Sigmoid colon (tissue), 6 donors: ENCODE measurements at regions not wholly inside any gene's neighbourhood (a gene's known extent, or its start where the extent isn't known, plus 50 kb on each side); places are given as distances from the start of the nearest gene placed in this dataset.
"Not testable (repeated sequence)": the region's sequence is repeated elsewhere in the genome, so short reads cannot be mapped to it uniquely, and the experiment has no call there.

Experiments used
- DNase-seq: peaks from one replicate; pipeline ENCODE4 v3.0.0-alpha.2; 2019
- H3K27ac ChIP-seq, 4 donors: fragments of 200-600 bp; sonication (generic); one replicate each; pipeline ENCODE4 v1.5.1; 2016 to 2019; ENCODE audit warnings: mild to moderate bottlenecking in 1 of 4
- H3K27me3 ChIP-seq, 3 donors: fragments of 200-600 bp; sonication (generic); one replicate each; pipeline ENCODE4 v1.5.1; 2019; ENCODE audit warnings: mild to moderate bottlenecking in 1 of 3
- H3K36me3 ChIP-seq, 4 donors: fragments of 200-600 bp; sonication (generic); one replicate each; pipeline ENCODE4 v1.5.1; 2016 to 2019
- H3K4me1 ChIP-seq, 4 donors: fragments of 200-600 bp; sonication (generic); one replicate each; pipeline ENCODE4 v1.5.1; 2017 to 2019
- H3K4me3 ChIP-seq, 4 donors: fragments of 200-600 bp; sonication (generic); one replicate each; pipeline ENCODE4 v1.5.1; 2017 to 2019; ENCODE audit warnings: mild to moderate bottlenecking in 2 of 4, moderate library complexity in 1 of 4
- H3K9me3 ChIP-seq, 4 donors: fragments of 200-600 bp in 3 of 4; sonication (generic) in 3 of 4; one replicate each; pipeline versions ENCODE4 v1.5.1 to v1.6.1; 2013 to 2019
- EP300 ChIP-seq, 4 donors: sonication (generic); formaldehyde crosslinking; IDR thresholded peaks; one replicate each; pipeline ENCODE4 v1.6.1; 2017; ENCODE audit warnings: antibody characterized with exemption in 4 of 4
- POLR2A ChIP-seq, 2 donors: fragments of 450-650 bp; IDR thresholded peaks; one replicate each; pipeline ENCODE4 v1.6.1; 2016; ENCODE audit warnings: antibody characterized with exemption in 2 of 2, mild to moderate bottlenecking in 2 of 2, moderate library complexity in 2 of 2
- POLR2AphosphoS5 ChIP-seq, 4 donors: sonication (generic); formaldehyde crosslinking; IDR thresholded peaks; one replicate each; pipeline ENCODE4 v1.6.1; 2017; ENCODE audit warnings: antibody characterized with exemption in 4 of 4
- WGBS, 2 donors: extraction: QIAGEN DNeasy Blood & Tissue Kit; methylation state at CpG; one replicate each; pipeline ENCODE4 v1.1.7; 2013; 5-methylcytosine and 5-hydroxymethylcytosine counted together
- intact Hi-C: fragments of 100-400 bp; cut with DNase I; formaldehyde crosslinking; loops from one replicate; pipeline ENCODE4 v1.15.1; 2023
- TF ChIP-seq, protein P1 (sequence below), 4 experiments: fragments of 450-650 bp in 3 of 4; fragments of 200-600 bp in 1 of 4; IDR thresholded peaks; one replicate each; pipeline ENCODE4 v1.5.1; 2016 to 2019; ENCODE audit warnings: antibody characterized with exemption in 4 of 4, mild to moderate bottlenecking in 3 of 4, moderate library complexity in 2 of 4
- donor health status: healthy with polysubstance abuse.
- donor health status: healthy.

- WGBS, 2 donors: 64 to 91% methylated on average over 4 of the region's 4 CpGs
- Histone ChIP-seq H3K4me3 (no peak overlapping the region), H3K36me3 (no peaks in the 10 kb centered on the region), H3K27me3 (no peaks in the 10 kb centered on the region), H3K9me3 (no peaks in the 10 kb centered on the region), H3K27ac (no peak overlapping the region), H3K4me1 (no peaks in the 10 kb centered on the region)
- no peak for TF ChIP-seq POLR2A (IDR thresholded peaks at IDR 0.05)
- TF ChIP-seq, protein P1, sequence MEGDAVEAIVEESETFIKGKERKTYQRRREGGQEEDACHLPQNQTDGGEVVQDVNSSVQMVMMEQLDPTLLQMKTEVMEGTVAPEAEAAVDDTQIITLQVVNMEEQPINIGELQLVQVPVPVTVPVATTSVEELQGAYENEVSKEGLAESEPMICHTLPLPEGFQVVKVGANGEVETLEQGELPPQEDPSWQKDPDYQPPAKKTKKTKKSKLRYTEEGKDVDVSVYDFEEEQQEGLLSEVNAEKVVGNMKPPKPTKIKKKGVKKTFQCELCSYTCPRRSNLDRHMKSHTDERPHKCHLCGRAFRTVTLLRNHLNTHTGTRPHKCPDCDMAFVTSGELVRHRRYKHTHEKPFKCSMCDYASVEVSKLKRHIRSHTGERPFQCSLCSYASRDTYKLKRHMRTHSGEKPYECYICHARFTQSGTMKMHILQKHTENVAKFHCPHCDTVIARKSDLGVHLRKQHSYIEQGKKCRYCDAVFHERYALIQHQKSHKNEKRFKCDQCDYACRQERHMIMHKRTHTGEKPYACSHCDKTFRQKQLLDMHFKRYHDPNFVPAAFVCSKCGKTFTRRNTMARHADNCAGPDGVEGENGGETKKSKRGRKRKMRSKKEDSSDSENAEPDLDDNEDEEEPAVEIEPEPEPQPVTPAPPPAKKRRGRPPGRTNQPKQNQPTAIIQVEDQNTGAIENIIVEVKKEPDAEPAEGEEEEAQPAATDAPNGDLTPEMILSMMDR (IDR thresholded peaks at IDR 0.05): no peak
- TF ChIP-seq POLR2AphosphoS5 (IDR thresholded peaks at IDR 0.05): no peak
- no peak for TF ChIP-seq EP300 (IDR thresholded peaks at IDR 0.05)
- intact Hi-C loops: no loop called here
- DNase-seq: no peak
Observed at GRCh38 chr15:38638811-38639210, 74.2 kb upstream of the RASGRP1 start.

- Histone ChIP-seq H3K27ac (no peak overlapping the region), H3K4me3 (no peak overlapping the region), H3K27me3 (no peaks in the 10 kb centered on the region), H3K36me3 (no peaks in the 10 kb centered on the region), H3K4me1 (no peaks in the 10 kb centered on the region), H3K9me3 (peaks cover 0 to 3% (median 0%) of the 10 kb centered on the region in 4 donors)
- intact Hi-C loops: no loop called here
- WGBS, 2 donors: 72 to 74% methylated on average over 3 of the region's 3 CpGs
- DNase-seq: no peak
- TF ChIP-seq POLR2A (IDR thresholded peaks at IDR 0.05) (no peak), POLR2AphosphoS5 (IDR thresholded peaks at IDR 0.05) (no peak)
- TF ChIP-seq, protein P1 (IDR thresholded peaks at IDR 0.05): no peak
Observed at GRCh38 chr15:38642689-38643270, 78.2 kb upstream of the RASGRP1 start.

GRCh38 chr15:38644353-38644752 is 79.7 kb upstream of the RASGRP1 start:
- H3K9me3 ChIP-seq, intact Hi-C loops: not testable (repeated sequence)
- 97% methylated on average over 3 of the region's 3 CpGs for WGBS, 2 donors

GRCh38 chr15:38646716-38647115 is 82.1 kb upstream of the RASGRP1 start:
- DNase-seq: no peak
- Histone ChIP-seq H3K9me3 (peaks cover 0 to 3% (median 0%) of the 10 kb centered on the region in 4 donors), H3K27ac (no peak overlapping the region), H3K36me3 (no peaks in the 10 kb centered on the region), H3K4me3 (no peak overlapping the region), H3K4me1 (no peaks in the 10 kb centered on the region), H3K27me3 (no peaks in the 10 kb centered on the region)
- no peak for TF ChIP-seq POLR2AphosphoS5 (IDR thresholded peaks at IDR 0.05)
- TF ChIP-seq POLR2A (IDR thresholded peaks at IDR 0.05): no peak
- TF ChIP-seq, protein P1 (IDR thresholded peaks at IDR 0.05): no peak
- intact Hi-C loops: no loop called here
- WGBS, 2 donors: 86 to 88% methylated on average over 3 of the region's 3 CpGs

More at GRCh38 chr15:38644353-38644752, 79.7 kb upstream of the RASGRP1 start:
- H3K27ac ChIP-seq, H3K36me3 ChIP-seq, H3K27me3 ChIP-seq, H3K4me3 ChIP-seq, DNase-seq, H3K4me1 ChIP-seq: not testable (repeated sequence)

GRCh38 chr15:38647683-38648082 is 83.1 kb upstream of the RASGRP1 start:
- Histone ChIP-seq H3K9me3 (peaks cover 0 to 3% (median 0%) of the 10 kb centered on the region in 4 donors), H3K36me3 (no peaks in the 10 kb centered on the region), H3K27me3 (peaks cover 0 to 2% (median 0%) of the 10 kb centered on the region in 3 donors), H3K27ac (no peak overlapping the region), H3K4me3 (no peak overlapping the region), H3K4me1 (no peaks in the 10 kb centered on the region)
- intact Hi-C loops: no loop called here
- no peak for TF ChIP-seq EP300 (IDR thresholded peaks at IDR 0.05)
- no peak for TF ChIP-seq POLR2AphosphoS5 (IDR thresholded peaks at IDR 0.05)
- TF ChIP-seq POLR2A (IDR thresholded peaks at IDR 0.05): no peak
- DNase-seq: no peak
